Right lobe of liver (tissue), 6 donors: ENCODE measurements at regions not wholly inside any gene's neighbourhood (a gene's known extent, or its start where the extent isn't known, plus 50 kb on each side); places are given as distances from the start of the nearest gene placed in this dataset.

Source experiments
- ATAC-seq, 4 donors: fragments of 200-7000 bp; cut with Tn5 transposase; one replicate each; pipeline ENCODE4 v1.9.1; 2020; ENCODE audit warnings: mild to moderate bottlenecking in 4 of 4, moderate library complexity in 4 of 4
- DNase-seq, 3 donors: peaks; one replicate each; pipeline ENCODE4 v3.0.0-alpha.2; 2020
- H3K27ac ChIP-seq, 3 donors: fragments of 200-600 bp; one replicate each; pipeline ENCODE4 v1.8.0; 2022
- H3K27me3 ChIP-seq, 2 donors: fragments of 200-600 bp; one replicate each; pipeline ENCODE4 v1.8.0; 2022
- H3K36me3 ChIP-seq, 4 donors: fragments of 200-600 bp; sonication (generic) in 1 of 4; one replicate each; pipeline versions ENCODE4 v1.5.1 to v1.8.0; 2017 to 2022; ENCODE audit warnings: control low read depth in 1 of 4
- H3K4me1 ChIP-seq, 4 donors: fragments of 200-600 bp; sonication (generic) in 1 of 4; one replicate each; pipeline versions ENCODE4 v1.5.1 to v1.8.0; 2017 to 2022; ENCODE audit warnings: control low read depth in 1 of 4
- H3K4me3 ChIP-seq, 3 donors: fragments of 200-600 bp; one replicate each; pipeline ENCODE4 v1.8.0; 2022
- H3K9me3 ChIP-seq, 4 donors: fragments of 200-600 bp; sonication (generic) in 1 of 4; one replicate each; pipeline versions ENCODE4 v1.5.1 to v1.8.0; 2017 to 2022; ENCODE audit warnings: control low read depth in 1 of 4
- POLR2A ChIP-seq: fragments of 450-650 bp; IDR thresholded peaks from one replicate; pipeline ENCODE4 v1.6.1; 2017; ENCODE audit warnings: antibody characterized with exemption, mild to moderate bottlenecking
- WGBS: methylation state at CpG from one replicate; pipeline ENCODE4 v1.1.6; 2018; ENCODE audit warnings: low coverage, low lambda C conversion rate; ENCODE audit not compliant: insufficient coverage; ENCODE audit errors: missing lambda C conversion rate; 5-methylcytosine and 5-hydroxymethylcytosine counted together
- intact Hi-C, 2 donors: fragments of 100-400 bp; cut with DNase I; formaldehyde crosslinking; loops; one replicate each; pipeline versions ENCODE4 v1.11.2 to v1.14.1; 2022
- TF ChIP-seq, protein P1 (sequence below), 4 donors: fragments of 200-600 bp in 3 of 4; fragments of 450-650 bp in 1 of 4; IDR thresholded peaks; one replicate each; pipeline versions ENCODE4 v1.5.1 to v1.8.0; 2016 to 2022; ENCODE audit warnings: antibody characterized with exemption in 4 of 4, mild to moderate bottlenecking in 2 of 4
- donor health status: DM: no; HTN: yes; CAD: no.
- donor health status: DM: no; HTN: no; CAD: no.
- donor health status: DM: no; HTN: no; CAD: no.
- donor health status: DM: no; HTN: yes; CAD: no.
- donor health status: DM: no; HTN: yes; CAD: no.

DNA sequence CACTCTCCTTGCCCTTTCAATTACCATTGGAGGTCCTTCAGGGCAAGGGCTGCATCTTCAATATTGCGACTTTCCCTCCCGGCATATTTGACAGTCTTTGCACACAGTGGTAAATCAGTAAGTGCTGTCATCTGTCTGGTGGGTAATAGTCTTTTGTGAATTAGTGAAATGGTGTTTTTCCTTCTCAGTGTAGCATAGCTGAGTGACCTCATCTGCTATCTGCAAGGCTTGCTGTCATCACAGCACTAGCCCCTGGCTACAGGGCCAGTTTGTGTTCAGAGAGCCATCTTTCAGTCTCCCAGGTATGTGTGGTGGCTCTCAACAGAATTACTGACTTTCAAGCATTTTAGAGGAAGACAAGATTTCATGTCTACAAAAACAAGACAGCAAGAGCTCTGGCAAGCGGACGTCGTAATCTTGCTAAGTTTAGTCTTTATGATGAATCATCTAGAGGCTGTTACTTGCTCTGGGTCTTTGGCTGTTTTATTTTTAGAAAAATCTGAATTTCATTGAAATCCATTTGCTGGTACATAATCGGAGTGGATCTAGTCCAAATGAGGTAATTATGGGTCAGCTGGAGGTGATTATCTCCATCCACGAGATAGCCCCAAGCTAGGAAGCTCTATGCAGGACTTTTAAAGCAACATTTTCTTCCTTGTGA is 528.9 kb downstream of the EPM2A start:
- DNase-seq (no peak), ATAC-seq (no peak)
- 69% methylated on average over 7 of the region's 7 CpGs for WGBS
- intact Hi-C loops, result no loop called here
- TF ChIP-seq POLR2A, result no peak
- TF ChIP-seq, protein P1, sequence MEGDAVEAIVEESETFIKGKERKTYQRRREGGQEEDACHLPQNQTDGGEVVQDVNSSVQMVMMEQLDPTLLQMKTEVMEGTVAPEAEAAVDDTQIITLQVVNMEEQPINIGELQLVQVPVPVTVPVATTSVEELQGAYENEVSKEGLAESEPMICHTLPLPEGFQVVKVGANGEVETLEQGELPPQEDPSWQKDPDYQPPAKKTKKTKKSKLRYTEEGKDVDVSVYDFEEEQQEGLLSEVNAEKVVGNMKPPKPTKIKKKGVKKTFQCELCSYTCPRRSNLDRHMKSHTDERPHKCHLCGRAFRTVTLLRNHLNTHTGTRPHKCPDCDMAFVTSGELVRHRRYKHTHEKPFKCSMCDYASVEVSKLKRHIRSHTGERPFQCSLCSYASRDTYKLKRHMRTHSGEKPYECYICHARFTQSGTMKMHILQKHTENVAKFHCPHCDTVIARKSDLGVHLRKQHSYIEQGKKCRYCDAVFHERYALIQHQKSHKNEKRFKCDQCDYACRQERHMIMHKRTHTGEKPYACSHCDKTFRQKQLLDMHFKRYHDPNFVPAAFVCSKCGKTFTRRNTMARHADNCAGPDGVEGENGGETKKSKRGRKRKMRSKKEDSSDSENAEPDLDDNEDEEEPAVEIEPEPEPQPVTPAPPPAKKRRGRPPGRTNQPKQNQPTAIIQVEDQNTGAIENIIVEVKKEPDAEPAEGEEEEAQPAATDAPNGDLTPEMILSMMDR (IDR thresholded peaks at IDR 0.05), result no peak
- Histone ChIP-seq H3K9me3 (no peaks in the 10 kb centered on the region), H3K27me3 (no peaks in the 10 kb centered on the region), H3K36me3 (no peaks in the 10 kb centered on the region), H3K4me3 (no peak overlapping the region), H3K4me1 (no peaks in the 10 kb centered on the region), H3K27ac (no peak overlapping the region)

DNA sequence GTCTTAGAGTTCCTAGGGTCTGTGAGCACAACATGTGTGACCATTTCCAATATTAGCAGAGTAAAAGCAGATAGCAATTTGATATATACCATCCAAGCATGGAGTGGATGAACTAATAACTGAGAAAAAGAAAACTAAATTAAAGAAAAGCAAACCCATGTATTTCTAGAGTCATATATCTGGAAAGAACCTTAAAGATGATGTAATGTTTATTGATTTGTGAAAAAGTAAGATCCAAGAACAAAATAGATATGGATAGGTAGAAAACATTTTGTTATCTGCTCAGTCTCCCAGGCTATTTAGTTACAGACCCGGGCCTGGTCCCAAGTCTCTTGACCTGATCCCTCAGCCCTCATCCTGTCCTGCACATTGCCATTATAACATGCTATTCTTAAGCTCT is 526.8 kb downstream of the EPM2A start:
- H3K27ac ChIP-seq, result no peak overlapping the region
- no peak for DNase-seq
- H3K4me3 ChIP-seq, result no peak overlapping the region
- H3K36me3 ChIP-seq, result no peaks in the 10 kb centered on the region
- ATAC-seq, result no peak
- no peaks in the 10 kb centered on the region for H3K27me3 ChIP-seq
- H3K4me1 ChIP-seq, result no peaks in the 10 kb centered on the region
- TF ChIP-seq, protein P1 (IDR thresholded peaks at IDR 0.05), result no peak
- no peak for TF ChIP-seq POLR2A
- H3K9me3 ChIP-seq, result no peaks in the 10 kb centered on the region
- 69% methylated on average over 1 of the region's 1 CpG for WGBS
- intact Hi-C loops, result no loop called here

DNA sequence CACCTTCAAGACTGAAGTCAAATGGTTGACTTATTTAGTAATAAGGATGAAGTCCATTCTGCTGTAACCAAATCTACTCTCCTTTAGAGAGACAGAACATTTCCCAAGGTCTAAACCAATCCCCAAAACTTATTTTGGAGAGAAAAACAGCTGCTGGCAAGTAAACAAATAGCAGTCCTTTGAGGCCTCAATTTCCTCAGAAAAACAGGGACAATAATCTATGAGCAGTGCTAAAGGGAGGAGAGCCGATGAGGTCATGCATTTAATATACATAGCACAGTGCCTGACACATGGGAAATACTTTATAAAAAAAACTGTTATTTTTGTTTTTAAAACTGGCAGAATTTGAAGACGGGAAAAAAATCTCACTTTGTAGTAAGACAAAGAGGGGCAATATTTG is 526.0 kb downstream of the EPM2A start:
- no peaks in the 10 kb centered on the region for H3K9me3 ChIP-seq
- TF ChIP-seq, protein P1 (IDR thresholded peaks at IDR 0.05), result no peak
- no peak for TF ChIP-seq POLR2A
- intact Hi-C loops, result no loop called here
- H3K36me3 ChIP-seq, result no peaks in the 10 kb centered on the region
- ATAC-seq, result no peak
- WGBS, result 85% methylated on average over 2 of the region's 2 CpGs
- H3K27me3 ChIP-seq, result no peaks in the 10 kb centered on the region
- peaks cover 0 to 2% (median 0%) of the 10 kb centered on the region in 4 donors for H3K4me1 ChIP-seq
- no peak overlapping the region for H3K27ac ChIP-seq
- no peak overlapping the region for H3K4me3 ChIP-seq
- no peak for DNase-seq

DNA sequence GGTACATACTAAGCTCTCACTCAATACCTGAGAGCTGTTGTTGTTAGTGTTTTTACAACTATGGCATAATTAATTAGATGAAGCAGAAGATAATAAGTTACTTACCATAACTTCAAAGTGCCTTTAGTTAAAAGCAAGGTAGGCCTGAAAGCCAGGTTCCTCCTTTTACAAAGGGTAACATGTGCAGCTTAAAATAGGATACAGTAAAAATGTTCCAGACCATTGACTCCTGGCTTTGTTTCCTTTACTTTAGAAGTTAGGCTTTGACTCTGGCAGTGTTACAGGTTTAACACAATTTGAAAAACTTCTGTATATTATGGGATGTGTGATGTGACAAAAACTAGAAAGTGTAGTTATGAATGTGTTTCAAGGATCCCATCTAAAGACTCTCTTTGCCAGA is 522.5 kb downstream of the EPM2A start:
- intact Hi-C loops, result no loop called here
- Histone ChIP-seq H3K4me3 (no peak overlapping the region), H3K4me1 (peaks cover 0 to 6% (median 0%) of the 10 kb centered on the region in 4 donors), H3K9me3 (no peaks in the 10 kb centered on the region), H3K36me3 (no peaks in the 10 kb centered on the region), H3K27ac (no peak overlapping the region), H3K27me3 (no peaks in the 10 kb centered on the region)
- TF ChIP-seq POLR2A, result no peak
- TF ChIP-seq, protein P1 (IDR thresholded peaks at IDR 0.05), result no peak
- no peak for DNase-seq
- ATAC-seq, result no peak

DNA sequence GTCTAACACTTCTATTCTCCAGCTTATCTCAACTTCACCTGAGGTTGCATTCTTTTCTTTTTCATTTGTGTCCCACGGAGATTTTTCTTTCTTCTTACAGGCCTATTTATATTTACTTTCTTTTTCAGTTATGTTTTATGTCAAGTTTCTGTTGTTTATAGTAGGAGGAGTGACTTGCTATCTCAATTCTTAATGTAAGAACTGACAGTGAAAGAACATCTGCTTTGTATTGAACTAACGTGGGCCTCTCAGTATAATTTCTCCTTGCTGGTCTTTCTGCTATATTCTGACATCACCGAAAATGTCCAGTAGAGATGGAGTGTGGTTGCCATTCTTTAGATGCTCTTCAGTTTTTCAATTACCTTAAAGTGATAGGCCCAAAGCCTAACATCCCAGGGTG is 521.7 kb downstream of the EPM2A start:
- no peaks in the 10 kb centered on the region for H3K9me3 ChIP-seq
- H3K27me3 ChIP-seq, result no peaks in the 10 kb centered on the region
- intact Hi-C loops, result no loop called here
- WGBS, result 51% methylated on average over 3 of the region's 3 CpGs
- H3K27ac ChIP-seq, result no peak overlapping the region
- ATAC-seq (no peak), DNase-seq (no peak)
- H3K4me1 ChIP-seq, result peaks cover 0 to 6% (median 0%) of the 10 kb centered on the region in 4 donors
- TF ChIP-seq, protein P1 (IDR thresholded peaks at IDR 0.05), result no peak
- TF ChIP-seq POLR2A, result no peak
- H3K4me3 ChIP-seq, result no peak overlapping the region
- no peaks in the 10 kb centered on the region for H3K36me3 ChIP-seq
